HEK293T (cell line): ENCODE measurements at regions not wholly inside any gene's neighbourhood (a gene's known extent, or its start where the extent isn't known, plus 50 kb on each side); places are given as distances from the start of the nearest gene placed in this dataset.

ENCODE experiments used
- CTCF ChIA-PET: fragments of 350-600 bp; formaldehyde crosslinking; extraction: SDS; loops from one replicate; lab custom pipeline; 2021; ENCODE audit warnings: antibody characterized with exemption, inconsistent platforms; lab: Yijun Ruan, JAX
- POLR2A ChIA-PET: fragments of 350-600 bp; formaldehyde crosslinking; extraction: SDS; loops from one replicate; lab custom pipeline; 2020; ENCODE audit warnings: antibody characterized with exemption, inconsistent platforms; lab: Yijun Ruan, JAX
- DNase-seq: peaks from one replicate; pipeline ENCODE4 v3.0.0; 2012; ENCODE audit warnings: mixed read lengths; ENCODE audit errors: extremely low spot score
- ARNT ChIP-seq: fragments of 450-650 bp; IDR thresholded peaks from 2 replicates; pipeline ENCODE4 v1.6.1; 2017; ENCODE audit warnings: mild to moderate bottlenecking
- BHLHE40 ChIP-seq: fragments of 450-650 bp; IDR thresholded peaks from 2 replicates; pipeline ENCODE4 v1.6.1; 2016; ENCODE audit warnings: mild to moderate bottlenecking, moderate library complexity, borderline replicate concordance
- CTBP1 ChIP-seq: fragments of 450-650 bp; IDR thresholded peaks from 2 replicates; pipeline ENCODE4 v1.6.1; 2016; ENCODE audit warnings: borderline replicate concordance
- ELF4 ChIP-seq: fragments of 450-650 bp; IDR thresholded peaks from 2 replicates; pipeline ENCODE4 v1.6.1; 2017; ENCODE audit warnings: antibody characterized with exemption
- FOXA1 ChIP-seq: fragments of 450-650 bp; IDR thresholded peaks from 2 replicates; pipeline ENCODE4 v1.6.1; 2016; ENCODE audit warnings: mild to moderate bottlenecking
- FOXK2 ChIP-seq: fragments of 450-650 bp; IDR thresholded peaks from 2 replicates; pipeline ENCODE4 v1.6.1; 2016; ENCODE audit warnings: mild to moderate bottlenecking
- FOXM1 ChIP-seq: fragments of 450-650 bp; IDR thresholded peaks from 2 replicates; pipeline ENCODE4 v1.6.1; 2017; ENCODE audit warnings: mild to moderate bottlenecking, borderline replicate concordance
- HDGF ChIP-seq: fragments of 450-650 bp; IDR thresholded peaks from 2 replicates; pipeline ENCODE4 v1.6.1; 2017; ENCODE audit warnings: antibody characterized with exemption, borderline replicate concordance
- L3MBTL2 ChIP-seq: fragments of 450-650 bp; conservative IDR thresholded peaks from 2 replicates; pipeline ENCODE4 v1.6.1; 2016; ENCODE audit warnings: mild to moderate bottlenecking
- LEF1 ChIP-seq: fragments of 450-650 bp; IDR thresholded peaks from 2 replicates; pipeline ENCODE4 v1.6.1; 2017; ENCODE audit warnings: mild to moderate bottlenecking, borderline replicate concordance
- NFRKB ChIP-seq: fragments of 450-650 bp; IDR thresholded peaks from 2 replicates; pipeline ENCODE4 v1.6.1; 2016; ENCODE audit warnings: mild to moderate bottlenecking, moderate library complexity
- PKNOX1 ChIP-seq: fragments of 450-650 bp; IDR thresholded peaks from 2 replicates; pipeline ENCODE4 v1.6.1; 2016
- SP1 ChIP-seq: fragments of 450-650 bp; IDR thresholded peaks from 2 replicates; pipeline ENCODE4 v1.6.1; 2017
- SUZ12 ChIP-seq: fragments of 450-650 bp; IDR thresholded peaks from 2 replicates; pipeline ENCODE4 v1.6.1; 2016; ENCODE audit warnings: mild to moderate bottlenecking
- TARDBP ChIP-seq: fragments of 450-650 bp; IDR thresholded peaks from 2 replicates; pipeline ENCODE4 v1.6.1; 2016
- ZNF384 ChIP-seq: fragments of 450-650 bp; IDR thresholded peaks from 2 replicates; pipeline ENCODE4 v1.6.1; 2016

DNA sequence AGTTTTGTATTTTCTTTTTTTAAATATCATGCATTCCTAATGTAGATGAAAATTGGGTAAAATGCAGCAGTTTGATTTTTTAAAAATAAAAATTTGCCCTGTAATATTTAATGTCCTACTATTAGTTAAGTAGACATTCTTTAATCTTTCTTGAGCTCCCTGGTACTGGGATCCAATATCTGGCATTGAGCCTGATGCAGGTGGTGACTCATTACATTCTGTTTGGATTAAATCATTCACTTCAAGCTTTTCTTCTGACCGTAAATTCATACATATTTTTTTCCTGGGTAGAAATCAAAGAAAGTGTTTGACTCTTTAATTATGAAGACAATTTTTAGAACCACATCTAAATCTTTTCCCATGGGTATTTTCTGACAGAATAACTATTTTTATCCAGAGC lies 768.8 kb upstream of the SLC35B3 start:
- DNase-seq, result no peak
- POLR2A ChIA-PET, result no interaction called here
- TF ChIP-seq SP1 (no peak), NFRKB (no peak), FOXM1 (no peak), ZNF384 (no peak), FOXK2 (no peak), BHLHE40 (no peak), L3MBTL2 (no peak), TARDBP (no peak), ELF4 (no peak), CTBP1 (no peak), LEF1 (no peak), FOXA1 (no peak), SUZ12 (no peak), ARNT (no peak), HDGF (no peak), PKNOX1 (no peak)
- CTCF ChIA-PET, result no interaction called here

GRCh38 chr6:9200712-9201111 lies 765.4 kb upstream of the SLC35B3 start:
- DNase-seq, result no peak
- TF ChIP-seq FOXA1 (no peak), ZNF384 (no peak), CTBP1 (no peak), FOXK2 (no peak), TARDBP (no peak), SP1 (no peak), ELF4 (no peak), HDGF (no peak), SUZ12 (no peak), ARNT (no peak), BHLHE40 (no peak), NFRKB (no peak), L3MBTL2 (no peak), PKNOX1 (no peak), FOXM1 (no peak), LEF1 (no peak)
- ChIA-PET POLR2A (no interaction called here), CTCF (no interaction called here)

- POLR2A ChIA-PET, result no interaction called here
- CTCF ChIA-PET, result no interaction called here
Observed at GRCh38 chr6:9197726-9198125, 762.4 kb upstream of the SLC35B3 start.

GRCh38 chr6:9195322-9195721 lies 760.0 kb upstream of the SLC35B3 start:
- DNase-seq, result no peak
- TF ChIP-seq ARNT (no peak), CTBP1 (no peak), ELF4 (no peak)
- ChIA-PET POLR2A (no interaction called here), CTCF (no interaction called here)

More at GRCh38 chr6:9197726-9198125, 762.4 kb upstream of the SLC35B3 start:
- TF ChIP-seq ELF4, result no peak
- no peak for TF ChIP-seq TARDBP
- no peak for TF ChIP-seq CTBP1
- TF ChIP-seq SP1, result no peak
- TF ChIP-seq L3MBTL2, result no peak
- TF ChIP-seq LEF1, result no peak
- TF ChIP-seq BHLHE40, result no peak
- no peak for TF ChIP-seq HDGF
- no peak for TF ChIP-seq FOXK2
- no peak for TF ChIP-seq PKNOX1
- TF ChIP-seq ZNF384, result no peak
- no peak for TF ChIP-seq FOXA1
- no peak for DNase-seq

GRCh38 chr6:9192405-9192909 lies 757.1 kb upstream of the SLC35B3 start:
- TF ChIP-seq LEF1 (no peak), TARDBP (no peak), ZNF384 (no peak), CTBP1 (no peak), ARNT (no peak), ELF4 (no peak), FOXM1 (no peak), NFRKB (no peak), BHLHE40 (no peak), SUZ12 (no peak)
- POLR2A ChIA-PET, result no interaction called here
- CTCF ChIA-PET, result no interaction called here
- DNase-seq, result no peak

GRCh38 chr6:9186148-9186547 lies 750.8 kb upstream of the SLC35B3 start:
- POLR2A ChIA-PET, result no interaction called here
- no peak for TF ChIP-seq CTBP1
- no peak for TF ChIP-seq SUZ12
- no peak for TF ChIP-seq SP1
- TF ChIP-seq FOXK2, result no peak
- TF ChIP-seq PKNOX1, result no peak
- CTCF ChIA-PET, result no interaction called here
- DNase-seq, result no peak
